ENCODE measurements at regions not wholly inside any gene's neighbourhood (a gene's known extent, or its start where the extent isn't known, plus 50 kb on each side); places are given as distances from the start of the nearest gene placed in this dataset.
A peak's percentile ranks its signal among the peaks of the same experiment; 100 is the strongest.

DNA sequence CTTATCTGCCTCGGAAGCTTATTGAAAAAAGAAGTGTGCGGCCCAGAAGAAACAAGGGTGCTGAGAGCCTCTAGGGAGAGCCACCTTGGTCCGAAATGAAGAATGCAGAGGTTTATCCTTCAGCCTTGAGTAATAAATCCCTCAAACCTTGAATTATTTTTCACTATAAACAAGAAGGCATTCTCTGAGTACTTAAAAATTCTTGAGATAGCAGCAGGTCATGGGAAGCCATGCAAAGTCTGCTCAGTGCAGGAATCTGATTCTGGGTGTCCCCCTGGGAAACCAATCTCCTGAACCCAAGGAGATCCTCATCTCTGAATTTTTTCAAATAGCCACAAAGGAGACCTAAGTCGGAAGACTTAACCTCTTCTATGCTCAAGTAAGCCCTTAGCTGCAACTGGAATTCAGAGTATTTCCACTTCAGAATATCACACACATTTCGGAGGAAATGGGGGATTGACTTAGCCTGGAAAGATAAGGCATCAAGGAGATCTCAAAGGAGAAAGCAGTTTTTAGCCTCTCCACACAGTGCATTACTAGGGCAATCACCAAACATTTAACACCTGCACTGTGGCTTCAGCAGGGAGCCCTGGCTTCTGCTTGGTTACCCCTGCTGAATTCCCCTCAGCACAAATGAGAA is 365.0 kb downstream of the ETS1 start:
- H3K9me3 ChIP-seq (ENCODE audit: control insufficient read depth in 5 of 5, low read length in 5 of 5), result no peaks in the 10 kb centered on the region
- H3K4me1 ChIP-seq (ENCODE audit: control insufficient read depth in 5 of 5, insufficient read depth in 5 of 5, low read length in 5 of 5), result peaks cover 0 to 7% (median 0%) of the 10 kb centered on the region in 5 donors
- H3K36me3 ChIP-seq (ENCODE audit: control insufficient read depth in 5 of 5, insufficient read depth in 5 of 5, low read length in 5 of 5), result no peaks in the 10 kb centered on the region
- no peaks in the 10 kb centered on the region for H3K27me3 ChIP-seq (ENCODE audit: control insufficient read depth in 5 of 5, insufficient read depth in 4 of 5, low read length in 5 of 5)
- H3K4me3 ChIP-seq (ENCODE audit: low read depth in 1 of 5, low read length in 5 of 5), result no peak overlapping the region
- H3K9ac ChIP-seq (ENCODE audit: low read length in 5 of 5), result no peak overlapping the region
- H3K27ac ChIP-seq (ENCODE audit: low read depth, low read length), result no peak overlapping the region

DNA sequence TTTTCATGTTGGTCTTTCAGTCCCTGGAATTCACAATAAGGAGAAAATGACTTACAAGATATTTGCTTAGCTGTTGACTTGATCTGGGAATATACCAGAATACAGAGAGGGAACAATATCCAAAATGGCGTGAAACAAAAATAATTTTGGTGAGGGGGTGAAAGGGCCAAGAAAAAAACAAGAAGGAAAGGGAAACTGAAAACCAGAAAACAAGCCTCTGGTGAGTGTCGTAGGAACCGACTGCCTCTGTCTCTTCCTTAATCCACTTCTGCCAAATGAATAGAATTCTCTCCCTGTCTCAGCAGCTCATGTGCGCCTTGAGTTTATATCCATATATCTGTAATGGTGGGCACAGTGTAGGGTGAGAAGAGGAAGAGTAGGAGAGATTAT is 367.6 kb downstream of the ETS1 start:
- Histone ChIP-seq H3K27me3 (ENCODE audit: control insufficient read depth in 5 of 5, insufficient read depth in 4 of 5, low read length in 5 of 5) (no peaks in the 10 kb centered on the region), H3K9ac (ENCODE audit: low read length in 5 of 5) (no peak overlapping the region), H3K27ac (ENCODE audit: low read depth, low read length) (no peak overlapping the region), H3K9me3 (ENCODE audit: control insufficient read depth in 5 of 5, low read length in 5 of 5) (no peaks in the 10 kb centered on the region), H3K4me1 (ENCODE audit: control insufficient read depth in 5 of 5, insufficient read depth in 5 of 5, low read length in 5 of 5) (peaks cover 0 to 7% (median 0%) of the 10 kb centered on the region in 5 donors), H3K36me3 (ENCODE audit: control insufficient read depth in 5 of 5, insufficient read depth in 5 of 5, low read length in 5 of 5) (no peaks in the 10 kb centered on the region), H3K4me3 (ENCODE audit: low read depth in 1 of 5, low read length in 5 of 5) (no peak overlapping the region)

DNA sequence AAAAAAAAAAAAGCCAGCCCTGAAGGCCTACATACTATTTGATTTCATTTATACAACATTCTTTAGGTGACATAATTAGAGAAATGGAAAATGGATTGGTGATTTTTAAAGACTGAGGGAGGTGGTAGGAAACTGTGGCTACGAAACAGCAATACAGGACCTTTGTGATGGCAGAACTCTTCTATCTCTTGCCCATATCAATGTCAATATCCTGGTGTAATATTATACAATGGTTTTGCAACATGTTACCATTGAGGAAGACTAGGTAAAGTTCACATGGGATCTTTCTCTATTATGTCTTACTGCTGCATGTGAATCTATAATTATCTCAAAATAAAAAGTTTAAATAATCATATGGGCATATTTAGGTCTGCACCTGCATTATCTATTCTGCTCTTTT is 371.2 kb downstream of the ETS1 start:
- no peaks in the 10 kb centered on the region for H3K36me3 ChIP-seq (ENCODE audit: control insufficient read depth in 5 of 5, insufficient read depth in 5 of 5, low read length in 5 of 5)
- no peak overlapping the region for H3K9ac ChIP-seq (ENCODE audit: low read length in 5 of 5)
- H3K9me3 ChIP-seq (ENCODE audit: control insufficient read depth in 5 of 5, low read length in 5 of 5), result no peaks in the 10 kb centered on the region
- H3K27me3 ChIP-seq (ENCODE audit: control insufficient read depth in 5 of 5, insufficient read depth in 4 of 5, low read length in 5 of 5), result no peaks in the 10 kb centered on the region
- H3K4me3 ChIP-seq (ENCODE audit: low read depth in 1 of 5, low read length in 5 of 5), result no peak overlapping the region
- H3K4me1 ChIP-seq (ENCODE audit: control insufficient read depth in 5 of 5, insufficient read depth in 5 of 5, low read length in 5 of 5), result peaks cover 0 to 7% (median 0%) of the 10 kb centered on the region in 5 donors
- H3K27ac ChIP-seq (ENCODE audit: low read depth, low read length), result no peak overlapping the region

DNA sequence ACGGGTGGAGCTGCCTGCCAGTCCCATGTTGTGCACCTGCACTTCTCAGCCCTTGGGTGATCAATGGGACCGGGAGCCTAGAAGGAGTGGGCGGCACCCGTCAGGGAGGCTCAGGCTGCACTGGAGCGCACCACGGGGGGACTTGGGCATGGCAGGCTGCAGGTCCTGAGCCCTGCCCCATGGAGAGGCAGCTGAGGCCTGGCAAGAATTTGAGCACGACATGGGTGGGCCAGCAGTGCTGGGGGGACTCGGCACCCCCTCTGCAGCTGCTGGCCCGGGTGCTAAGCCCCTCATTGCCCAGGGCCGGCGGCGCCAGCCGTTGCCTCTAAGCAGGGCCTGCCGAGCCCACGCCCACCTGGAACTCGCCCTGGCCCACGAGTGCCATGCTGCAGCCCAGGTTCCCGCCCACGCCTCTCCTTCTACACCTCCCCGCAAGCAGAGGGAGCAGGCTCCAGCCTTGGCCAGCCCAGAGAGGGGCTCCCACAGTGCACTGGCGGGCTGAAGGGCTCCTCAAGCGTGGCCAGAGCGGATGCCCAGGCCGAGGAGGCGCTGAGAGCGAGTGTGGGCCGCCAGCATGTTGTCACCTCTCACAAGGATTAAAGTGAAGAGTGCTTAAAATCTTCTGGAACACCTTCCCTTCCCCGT is 372.0 kb downstream of the ETS1 start:
- Histone ChIP-seq H3K27ac (ENCODE audit: low read depth, low read length) (no peak overlapping the region), H3K4me3 (ENCODE audit: low read depth in 1 of 5, low read length in 5 of 5) (no peak overlapping the region), H3K27me3 (ENCODE audit: control insufficient read depth in 5 of 5, insufficient read depth in 4 of 5, low read length in 5 of 5) (no peaks in the 10 kb centered on the region), H3K9ac (ENCODE audit: low read length in 5 of 5) (no peak overlapping the region), H3K36me3 (ENCODE audit: control insufficient read depth in 5 of 5, insufficient read depth in 5 of 5, low read length in 5 of 5) (no peaks in the 10 kb centered on the region), H3K4me1 (ENCODE audit: control insufficient read depth in 5 of 5, insufficient read depth in 5 of 5, low read length in 5 of 5) (peaks cover 0 to 7% (median 2%) of the 10 kb centered on the region in 5 donors), H3K9me3 (ENCODE audit: control insufficient read depth in 5 of 5, low read length in 5 of 5) (no peaks in the 10 kb centered on the region)

DNA sequence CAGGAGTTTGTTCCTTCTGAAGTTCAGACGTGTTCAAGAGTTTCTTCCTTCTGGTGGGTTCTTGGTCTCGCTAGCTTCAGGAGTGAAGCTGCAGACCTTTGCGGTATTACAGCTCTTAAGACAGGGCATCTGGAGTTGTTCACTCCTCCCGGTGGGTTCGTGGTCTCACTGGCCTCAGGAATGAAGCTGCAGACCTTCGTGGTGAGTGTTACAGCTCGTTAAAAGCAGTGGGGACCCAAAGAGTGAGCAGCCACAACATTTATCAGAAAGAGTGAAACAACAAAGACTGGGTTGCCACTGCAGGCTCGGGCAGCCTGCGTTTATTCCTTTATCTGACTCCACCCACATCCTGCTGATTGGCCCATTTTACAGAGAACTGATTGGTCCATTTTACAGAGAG is 373.1 kb downstream of the ETS1 start:
- Histone ChIP-seq H3K27me3 (ENCODE audit: control insufficient read depth in 5 of 5, insufficient read depth in 4 of 5, low read length in 5 of 5) (no peaks in the 10 kb centered on the region), H3K4me3 (ENCODE audit: low read depth in 1 of 5, low read length in 5 of 5) (no peak overlapping the region), H3K27ac (ENCODE audit: low read depth, low read length) (no peak overlapping the region), H3K36me3 (ENCODE audit: control insufficient read depth in 5 of 5, insufficient read depth in 5 of 5, low read length in 5 of 5) (no peaks in the 10 kb centered on the region), H3K4me1 (ENCODE audit: control insufficient read depth in 5 of 5, insufficient read depth in 5 of 5, low read length in 5 of 5) (peaks cover 0 to 8% (median 1%) of the 10 kb centered on the region in 5 donors), H3K9me3 (ENCODE audit: control insufficient read depth in 5 of 5, low read length in 5 of 5) (no peaks in the 10 kb centered on the region), H3K9ac (ENCODE audit: low read length in 5 of 5) (no peak overlapping the region)

DNA sequence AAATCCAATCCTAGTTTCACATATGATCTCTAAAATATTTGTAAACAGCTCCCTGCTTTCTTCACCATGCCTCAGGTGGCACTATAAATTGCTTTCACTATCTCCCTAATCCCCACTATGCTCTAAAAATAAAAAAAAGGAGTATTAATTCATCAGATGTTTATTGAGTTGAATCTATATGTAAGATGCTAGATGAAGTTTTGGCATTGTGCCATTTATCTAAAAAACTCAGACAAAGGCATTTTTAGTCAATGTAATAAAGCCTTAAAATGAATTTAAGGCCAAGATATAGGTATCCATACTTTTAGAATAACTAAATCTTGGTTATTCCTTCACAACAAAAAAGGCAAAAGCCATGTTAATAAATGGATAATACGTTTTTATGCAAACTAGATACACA is 373.9 kb downstream of the ETS1 start:
- H3K27me3 ChIP-seq (ENCODE audit: control insufficient read depth in 5 of 5, insufficient read depth in 4 of 5, low read length in 5 of 5), result no peaks in the 10 kb centered on the region
- peaks cover 0 to 16% (median 9%) of the 10 kb centered on the region in 5 donors for H3K4me1 ChIP-seq (ENCODE audit: control insufficient read depth in 5 of 5, insufficient read depth in 5 of 5, low read length in 5 of 5)
- no peak overlapping the region for H3K9ac ChIP-seq (ENCODE audit: low read length in 5 of 5)
- H3K36me3 ChIP-seq (ENCODE audit: control insufficient read depth in 5 of 5, insufficient read depth in 5 of 5, low read length in 5 of 5), result no peaks in the 10 kb centered on the region
- H3K9me3 ChIP-seq (ENCODE audit: control insufficient read depth in 5 of 5, low read length in 5 of 5), result no peaks in the 10 kb centered on the region
- H3K27ac ChIP-seq (ENCODE audit: low read depth, low read length), result no peak overlapping the region
- no peak overlapping the region for H3K4me3 ChIP-seq (ENCODE audit: low read depth in 1 of 5, low read length in 5 of 5)

DNA sequence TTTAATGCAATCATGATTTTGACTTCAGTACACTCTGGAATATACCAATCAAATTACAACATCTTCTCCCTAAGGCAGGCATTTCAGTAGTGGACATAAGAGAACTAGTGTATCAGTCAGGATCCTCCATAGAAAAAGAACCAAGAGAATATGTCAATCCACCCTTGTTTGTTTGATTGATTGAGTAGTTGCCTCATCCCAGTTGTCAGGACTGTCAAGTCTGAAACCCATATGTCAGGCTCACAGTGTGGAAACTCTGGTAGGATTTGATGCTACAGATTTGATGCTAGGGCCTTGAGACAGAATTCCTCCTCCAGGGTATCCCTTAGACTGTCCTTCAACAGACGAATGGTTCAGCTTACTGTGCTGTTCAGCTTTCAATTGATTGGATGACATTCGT is 375.0 kb downstream of the ETS1 start:
- H3K27me3 ChIP-seq (ENCODE audit: control insufficient read depth in 5 of 5, insufficient read depth in 4 of 5, low read length in 5 of 5), result no peaks in the 10 kb centered on the region
- no peaks in the 10 kb centered on the region for H3K9me3 ChIP-seq (ENCODE audit: control insufficient read depth in 5 of 5, low read length in 5 of 5)
- H3K9ac ChIP-seq (ENCODE audit: low read length in 5 of 5), result no peak overlapping the region
- no peak overlapping the region for H3K4me3 ChIP-seq (ENCODE audit: low read depth in 1 of 5, low read length in 5 of 5)
- peaks cover 7 to 27% (median 20%) of the 10 kb centered on the region in 5 donors for H3K4me1 ChIP-seq (ENCODE audit: control insufficient read depth in 5 of 5, insufficient read depth in 5 of 5, low read length in 5 of 5)
- no peaks in the 10 kb centered on the region for H3K36me3 ChIP-seq (ENCODE audit: control insufficient read depth in 5 of 5, insufficient read depth in 5 of 5, low read length in 5 of 5)
- H3K27ac ChIP-seq (ENCODE audit: low read depth, low read length), result no peak overlapping the region

DNA sequence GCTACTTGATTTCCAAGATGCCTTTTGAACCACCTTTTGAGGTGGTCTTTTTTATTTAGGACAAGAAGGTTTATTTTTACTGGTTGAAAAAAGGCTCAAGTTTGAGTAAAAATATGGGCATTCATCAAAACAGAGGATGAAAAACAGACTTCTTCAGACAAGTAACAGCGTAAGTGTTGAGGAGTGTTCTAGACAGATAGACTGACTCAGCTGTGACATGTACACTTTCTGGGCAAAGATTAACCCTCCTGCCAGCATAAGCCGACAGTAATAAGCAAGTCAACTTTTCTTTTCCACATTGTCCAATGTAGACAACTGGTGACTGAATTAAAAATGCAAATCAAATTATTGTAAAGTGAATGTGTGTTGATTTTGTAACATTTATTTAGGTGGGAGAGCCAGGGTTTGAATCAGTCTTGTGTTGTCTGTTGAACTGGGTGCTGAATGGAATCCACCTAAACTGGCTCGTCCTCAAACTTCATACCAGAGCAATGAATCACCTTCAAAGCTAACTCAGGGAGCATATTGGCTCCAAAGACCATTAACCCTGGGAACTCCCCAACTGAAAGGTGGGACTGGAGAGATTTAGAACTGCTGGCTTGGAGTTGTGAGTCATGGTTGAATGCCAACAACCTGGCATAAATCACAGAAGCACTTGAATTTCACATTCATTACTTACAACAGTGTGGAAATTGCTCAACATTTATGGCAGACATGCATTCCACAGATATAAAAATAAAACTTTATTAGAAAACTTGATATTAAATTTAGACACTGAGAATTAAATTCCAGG is 377.0 kb downstream of the ETS1 start:
- Histone ChIP-seq H3K4me3 (ENCODE audit: low read depth in 1 of 5, low read length in 5 of 5) (no peak overlapping the region), H3K4me1 (ENCODE audit: control insufficient read depth in 5 of 5, insufficient read depth in 5 of 5, low read length in 5 of 5) (peaks cover 7 to 28% (median 21%) of the 10 kb centered on the region in 5 donors), H3K36me3 (ENCODE audit: control insufficient read depth in 5 of 5, insufficient read depth in 5 of 5, low read length in 5 of 5) (no peaks in the 10 kb centered on the region), H3K27ac (ENCODE audit: low read depth, low read length) (no peak overlapping the region), H3K27me3 (ENCODE audit: control insufficient read depth in 5 of 5, insufficient read depth in 4 of 5, low read length in 5 of 5) (no peaks in the 10 kb centered on the region), H3K9me3 (ENCODE audit: control insufficient read depth in 5 of 5, low read length in 5 of 5) (no peaks in the 10 kb centered on the region), H3K9ac (ENCODE audit: low read length in 5 of 5) (no peak overlapping the region)

DNA sequence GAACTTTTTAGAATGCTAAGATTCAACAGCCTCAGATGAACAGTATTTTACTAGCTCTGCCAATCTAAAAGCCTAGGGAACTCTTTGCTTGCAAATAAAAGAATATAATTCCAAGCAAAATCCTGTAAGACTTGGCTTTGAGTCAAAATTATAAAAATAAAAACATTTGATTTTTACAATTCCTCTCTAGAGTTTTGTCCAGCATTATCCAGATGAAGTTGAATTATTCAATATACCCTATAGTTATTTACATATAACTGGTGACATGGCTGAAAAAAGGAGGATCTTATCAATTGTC is 378.3 kb downstream of the ETS1 start:
- Histone ChIP-seq H3K9me3 (ENCODE audit: control insufficient read depth in 5 of 5, low read length in 5 of 5) (no peaks in the 10 kb centered on the region), H3K36me3 (ENCODE audit: control insufficient read depth in 5 of 5, insufficient read depth in 5 of 5, low read length in 5 of 5) (no peaks in the 10 kb centered on the region), H3K4me1 (ENCODE audit: control insufficient read depth in 5 of 5, insufficient read depth in 5 of 5, low read length in 5 of 5) (peaks cover 7 to 28% (median 21%) of the 10 kb centered on the region in 5 donors), H3K27ac (ENCODE audit: low read depth, low read length) (peak overlapping the region; percentile 58), H3K9ac (ENCODE audit: low read length in 5 of 5) (no peak overlapping the region), H3K4me3 (ENCODE audit: low read depth in 1 of 5, low read length in 5 of 5) (no peak overlapping the region), H3K27me3 (ENCODE audit: control insufficient read depth in 5 of 5, insufficient read depth in 4 of 5, low read length in 5 of 5) (no peaks in the 10 kb centered on the region)
